Ovary (tissue), 3 donors: ENCODE measurements at regions not wholly inside any gene's neighbourhood (a gene's known extent, or its start where the extent isn't known, plus 50 kb on each side); places are given as distances from the start of the nearest gene placed in this dataset.

Source experiments
- EP300 ChIP-seq: sonication (generic); formaldehyde crosslinking; IDR thresholded peaks from one replicate; pipeline ENCODE4 v1.6.1; 2017; ENCODE audit warnings: antibody characterized with exemption
- POLR2A ChIP-seq: fragments of 450-650 bp; IDR thresholded peaks from one replicate; pipeline ENCODE4 v1.6.1; 2017; ENCODE audit warnings: antibody characterized with exemption, mild to moderate bottlenecking, moderate library complexity
- TF ChIP-seq, protein P1 (sequence below), 3 donors: fragments of 450-650 bp in 2 of 3; fragments of 200-600 bp in 1 of 3; IDR thresholded peaks; one replicate each; pipeline versions ENCODE4 v1.5.1 to v1.8.0; 2016 to 2022; ENCODE audit warnings: antibody characterized with exemption in 3 of 3, mild to moderate bottlenecking in 1 of 3
- donor health status: DM: no; HTN: no; CAD: no.

DNA sequence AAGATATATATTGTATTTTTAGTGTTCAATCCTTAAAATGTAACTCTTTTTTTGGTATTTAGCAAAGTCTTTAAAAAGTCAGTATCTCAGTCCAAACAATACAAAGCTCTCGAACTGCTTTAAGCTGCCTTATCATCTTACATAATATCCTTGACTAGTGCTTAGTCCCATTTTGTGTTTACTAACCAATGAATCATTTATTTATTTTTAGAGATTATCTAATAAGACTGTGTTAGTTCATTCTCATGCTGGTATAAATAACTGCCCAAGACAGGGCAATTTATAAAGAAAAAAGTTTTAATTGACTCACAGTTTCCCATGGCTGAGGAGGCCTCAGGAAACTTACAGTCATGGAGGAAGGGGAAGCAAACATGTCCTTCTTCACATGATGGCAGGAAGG lies 248.3 kb upstream of the KYNU start:
- TF ChIP-seq, protein P1, sequence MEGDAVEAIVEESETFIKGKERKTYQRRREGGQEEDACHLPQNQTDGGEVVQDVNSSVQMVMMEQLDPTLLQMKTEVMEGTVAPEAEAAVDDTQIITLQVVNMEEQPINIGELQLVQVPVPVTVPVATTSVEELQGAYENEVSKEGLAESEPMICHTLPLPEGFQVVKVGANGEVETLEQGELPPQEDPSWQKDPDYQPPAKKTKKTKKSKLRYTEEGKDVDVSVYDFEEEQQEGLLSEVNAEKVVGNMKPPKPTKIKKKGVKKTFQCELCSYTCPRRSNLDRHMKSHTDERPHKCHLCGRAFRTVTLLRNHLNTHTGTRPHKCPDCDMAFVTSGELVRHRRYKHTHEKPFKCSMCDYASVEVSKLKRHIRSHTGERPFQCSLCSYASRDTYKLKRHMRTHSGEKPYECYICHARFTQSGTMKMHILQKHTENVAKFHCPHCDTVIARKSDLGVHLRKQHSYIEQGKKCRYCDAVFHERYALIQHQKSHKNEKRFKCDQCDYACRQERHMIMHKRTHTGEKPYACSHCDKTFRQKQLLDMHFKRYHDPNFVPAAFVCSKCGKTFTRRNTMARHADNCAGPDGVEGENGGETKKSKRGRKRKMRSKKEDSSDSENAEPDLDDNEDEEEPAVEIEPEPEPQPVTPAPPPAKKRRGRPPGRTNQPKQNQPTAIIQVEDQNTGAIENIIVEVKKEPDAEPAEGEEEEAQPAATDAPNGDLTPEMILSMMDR (IDR thresholded peaks at IDR 0.05) = no peak
- TF ChIP-seq POLR2A (no peak), EP300 (no peak)
